ENCODE measurements at regions not wholly inside any gene's neighbourhood (a gene's known extent, or its start where the extent isn't known, plus 50 kb on each side); places are given as distances from the start of the nearest gene placed in this dataset.

DNA sequence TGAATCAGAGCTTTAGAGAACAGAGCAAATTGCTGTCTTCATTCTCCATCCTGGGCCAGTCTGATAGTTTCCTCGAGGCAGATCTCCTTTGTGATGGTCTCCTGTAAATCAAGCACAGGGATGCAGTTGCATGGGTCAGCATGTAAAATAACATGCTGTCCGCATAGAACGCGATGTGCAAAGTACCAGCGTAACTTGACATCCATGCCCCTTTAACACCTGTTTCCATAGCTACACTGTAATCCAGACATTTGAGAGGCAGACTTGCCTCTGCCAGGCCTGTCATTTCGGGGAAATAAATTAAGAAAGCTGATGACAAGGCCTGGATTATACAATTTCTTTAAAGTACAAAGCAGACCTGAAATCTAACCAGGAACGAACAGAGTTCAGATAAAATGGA lies 413.5 kb downstream of the TLE4 start:
- H3K4me3 ChIP-seq (ENCODE audit: low read depth, low read length): no peak overlapping the region
- H3K27me3 ChIP-seq (ENCODE audit: control insufficient read depth, insufficient read depth, low read length): no peaks in the 10 kb centered on the region
- no peaks in the 10 kb centered on the region for H3K9me3 ChIP-seq (ENCODE audit: control insufficient read depth, insufficient read depth, low read length)
- H3K9ac ChIP-seq (ENCODE audit: low read depth, low read length): no peak overlapping the region
- peaks cover 4% of the 10 kb centered on the region for H3K4me1 ChIP-seq (ENCODE audit: control insufficient read depth, insufficient read depth, low read length)
- no peaks in the 10 kb centered on the region for H3K36me3 ChIP-seq (ENCODE audit: control insufficient read depth, insufficient read depth, low read length)

DNA sequence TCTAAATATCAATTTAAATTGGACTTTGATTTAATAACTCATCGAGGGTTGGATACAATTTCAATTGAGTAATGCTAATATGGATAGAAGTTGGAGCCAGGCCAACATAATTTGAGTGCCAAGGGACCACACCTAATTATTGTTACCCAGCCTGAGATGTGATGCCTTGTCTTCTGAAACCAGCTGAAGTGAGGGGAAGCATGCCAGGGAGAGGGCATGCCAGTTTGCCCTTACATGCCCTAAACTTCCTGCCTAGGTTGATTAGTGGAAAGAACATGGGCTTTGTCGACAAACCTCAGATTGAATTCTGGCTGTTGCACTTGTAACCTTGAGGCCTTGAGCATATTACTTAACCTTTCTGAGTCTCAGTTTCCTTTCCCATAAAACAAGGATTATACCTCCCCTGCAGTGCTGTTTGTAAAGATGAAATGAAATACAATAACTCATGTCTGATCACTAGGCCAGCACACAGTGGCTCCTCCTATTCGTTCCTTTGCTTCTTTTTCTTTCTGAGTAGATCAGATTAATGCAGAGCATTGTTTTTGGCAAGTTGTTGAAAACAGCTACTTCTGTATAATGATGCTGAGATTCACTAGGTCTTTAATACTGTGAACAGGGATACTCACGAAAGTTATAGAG lies 412.8 kb downstream of the TLE4 start:
- H3K9me3 ChIP-seq (ENCODE audit: control insufficient read depth, insufficient read depth, low read length): no peaks in the 10 kb centered on the region
- no peak overlapping the region for H3K4me3 ChIP-seq (ENCODE audit: low read depth, low read length)
- peaks cover 4% of the 10 kb centered on the region for H3K4me1 ChIP-seq (ENCODE audit: control insufficient read depth, insufficient read depth, low read length)
- no peaks in the 10 kb centered on the region for H3K36me3 ChIP-seq (ENCODE audit: control insufficient read depth, insufficient read depth, low read length)
- H3K27me3 ChIP-seq (ENCODE audit: control insufficient read depth, insufficient read depth, low read length): no peaks in the 10 kb centered on the region
- H3K9ac ChIP-seq (ENCODE audit: low read depth, low read length): no peak overlapping the region

DNA sequence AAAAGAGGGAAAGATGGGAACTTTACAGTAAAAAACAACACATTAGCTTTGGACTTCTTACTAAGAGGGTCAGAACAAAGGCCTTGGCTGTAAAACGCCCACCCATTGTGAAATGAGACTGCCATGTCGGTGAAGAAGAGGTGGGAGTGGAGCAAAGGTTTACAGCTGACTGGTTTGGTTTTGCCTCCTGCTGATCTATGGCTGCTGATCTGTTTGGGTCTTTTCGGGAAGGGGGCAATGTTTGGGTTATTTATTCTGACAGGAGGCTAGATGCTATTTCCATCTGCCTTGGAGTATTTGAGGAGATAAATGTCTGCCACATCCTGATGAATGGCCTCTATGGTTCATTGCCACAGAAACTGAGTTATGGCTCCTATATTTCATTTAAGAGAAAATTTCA lies 408.7 kb downstream of the TLE4 start:
- no peak overlapping the region for H3K9ac ChIP-seq (ENCODE audit: low read depth, low read length)
- H3K4me3 ChIP-seq (ENCODE audit: low read depth, low read length): no peak overlapping the region
- H3K9me3 ChIP-seq (ENCODE audit: control insufficient read depth, insufficient read depth, low read length): no peaks in the 10 kb centered on the region
- peaks cover 4% of the 10 kb centered on the region for H3K4me1 ChIP-seq (ENCODE audit: control insufficient read depth, insufficient read depth, low read length)
- no peaks in the 10 kb centered on the region for H3K27me3 ChIP-seq (ENCODE audit: control insufficient read depth, insufficient read depth, low read length)
- H3K36me3 ChIP-seq (ENCODE audit: control insufficient read depth, insufficient read depth, low read length): no peaks in the 10 kb centered on the region

DNA sequence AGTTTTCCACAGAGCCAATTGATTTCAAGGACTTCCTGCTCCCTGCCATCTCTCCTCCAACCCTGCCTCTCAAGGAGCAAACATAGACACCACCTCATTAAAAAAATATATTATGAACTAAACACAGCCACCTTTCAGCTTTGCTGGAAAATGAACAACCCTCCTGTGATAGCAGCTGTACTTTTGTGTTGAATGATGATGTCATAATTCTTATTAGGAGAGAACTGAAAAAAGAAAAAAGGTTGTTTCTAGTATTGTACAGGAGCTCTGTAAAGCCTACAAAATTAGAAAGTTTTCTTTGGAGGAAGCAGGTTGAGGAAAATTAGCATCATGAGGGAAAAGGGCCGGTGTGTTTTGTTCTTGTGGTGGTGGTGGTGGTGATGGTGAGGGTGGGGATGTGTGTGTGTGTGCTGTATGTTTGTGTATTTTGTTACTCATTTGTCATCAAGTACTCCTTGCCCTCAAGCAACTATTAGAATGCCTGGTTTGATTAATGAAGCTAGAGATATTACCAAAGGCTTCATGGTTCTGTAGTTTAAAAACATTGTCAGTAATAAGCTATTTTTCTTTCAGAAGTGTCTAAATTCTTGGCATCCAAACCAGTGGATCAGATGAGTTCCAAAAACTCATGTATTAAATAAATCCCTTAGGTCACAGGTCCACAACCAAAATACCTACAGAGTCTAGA lies 405.9 kb downstream of the TLE4 start:
- no peaks in the 10 kb centered on the region for H3K27me3 ChIP-seq (ENCODE audit: control insufficient read depth, insufficient read depth, low read length)
- H3K9me3 ChIP-seq (ENCODE audit: control insufficient read depth, insufficient read depth, low read length): no peaks in the 10 kb centered on the region
- peaks cover 10% of the 10 kb centered on the region for H3K4me1 ChIP-seq (ENCODE audit: control insufficient read depth, insufficient read depth, low read length)
- H3K4me3 ChIP-seq (ENCODE audit: low read depth, low read length): no peak overlapping the region
- H3K9ac ChIP-seq (ENCODE audit: low read depth, low read length): no peak overlapping the region
- H3K36me3 ChIP-seq (ENCODE audit: control insufficient read depth, insufficient read depth, low read length): no peaks in the 10 kb centered on the region

DNA sequence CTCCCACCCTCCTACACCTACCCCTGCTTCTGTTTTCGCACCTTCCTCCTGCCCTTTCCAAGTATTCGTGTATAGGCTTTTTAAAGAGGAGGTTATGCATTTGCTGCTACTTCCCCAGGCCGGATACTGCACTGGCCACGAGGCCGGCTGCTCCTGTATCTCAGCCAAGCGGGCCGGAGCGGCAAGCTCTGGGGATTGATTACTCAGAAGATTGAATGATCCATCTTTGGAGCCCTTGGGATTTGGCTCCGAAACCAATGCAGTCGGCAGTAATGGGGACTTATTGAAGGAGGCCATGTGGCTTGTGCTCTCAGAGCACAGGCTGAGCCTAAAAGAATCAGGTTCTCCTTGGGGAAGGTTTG lies 405.3 kb downstream of the TLE4 start:
- no peaks in the 10 kb centered on the region for H3K36me3 ChIP-seq (ENCODE audit: control insufficient read depth, insufficient read depth, low read length)
- no peaks in the 10 kb centered on the region for H3K27me3 ChIP-seq (ENCODE audit: control insufficient read depth, insufficient read depth, low read length)
- H3K4me3 ChIP-seq (ENCODE audit: low read depth, low read length): no peak overlapping the region
- H3K4me1 ChIP-seq (ENCODE audit: control insufficient read depth, insufficient read depth, low read length): peaks cover 10% of the 10 kb centered on the region
- H3K9me3 ChIP-seq (ENCODE audit: control insufficient read depth, insufficient read depth, low read length): no peaks in the 10 kb centered on the region
- no peak overlapping the region for H3K9ac ChIP-seq (ENCODE audit: low read depth, low read length)

DNA sequence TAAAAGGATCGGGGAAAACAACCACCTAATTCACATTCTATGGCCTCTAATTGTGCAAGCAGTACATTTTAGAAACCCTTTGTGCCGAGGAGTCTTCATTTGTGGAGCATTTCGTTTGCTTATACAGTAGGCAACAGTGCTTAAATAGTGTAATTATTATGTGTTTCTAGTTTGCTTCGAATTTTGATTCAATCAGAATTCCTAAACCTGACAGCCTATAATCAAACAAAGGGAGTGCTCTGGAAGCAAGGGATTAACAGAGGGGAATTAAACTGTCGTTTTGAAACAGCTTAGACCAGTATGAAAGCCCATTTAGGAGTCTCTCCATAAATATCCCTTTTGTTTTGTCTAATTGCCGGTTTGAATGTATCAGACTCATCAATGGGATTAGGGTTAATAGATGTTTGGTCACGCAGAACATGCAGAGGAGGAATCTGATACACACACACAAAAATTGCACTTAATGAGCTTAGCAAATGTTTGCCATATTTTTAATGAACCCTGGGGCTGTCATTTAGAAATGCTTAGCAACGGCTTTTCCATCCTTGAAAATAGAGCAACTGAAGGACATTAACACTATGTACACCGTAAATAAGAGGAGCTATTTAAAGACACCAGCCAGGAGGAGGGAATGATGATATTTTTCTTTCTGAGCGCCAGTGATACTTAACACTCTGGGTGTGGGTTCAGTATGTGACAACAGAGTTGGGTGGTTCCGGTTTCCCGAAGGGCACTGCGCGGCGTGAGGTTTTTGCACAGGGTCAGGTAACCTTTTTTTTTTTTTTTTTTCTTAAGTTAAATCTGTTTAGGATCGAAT lies 404.7 kb downstream of the TLE4 start:
- Histone ChIP-seq H3K27me3 (ENCODE audit: control insufficient read depth, insufficient read depth, low read length) (no peaks in the 10 kb centered on the region), H3K9me3 (ENCODE audit: control insufficient read depth, insufficient read depth, low read length) (no peaks in the 10 kb centered on the region), H3K4me1 (ENCODE audit: control insufficient read depth, insufficient read depth, low read length) (peaks cover 10% of the 10 kb centered on the region), H3K4me3 (ENCODE audit: low read depth, low read length) (no peak overlapping the region), H3K36me3 (ENCODE audit: control insufficient read depth, insufficient read depth, low read length) (no peaks in the 10 kb centered on the region), H3K9ac (ENCODE audit: low read depth, low read length) (no peak overlapping the region)

DNA sequence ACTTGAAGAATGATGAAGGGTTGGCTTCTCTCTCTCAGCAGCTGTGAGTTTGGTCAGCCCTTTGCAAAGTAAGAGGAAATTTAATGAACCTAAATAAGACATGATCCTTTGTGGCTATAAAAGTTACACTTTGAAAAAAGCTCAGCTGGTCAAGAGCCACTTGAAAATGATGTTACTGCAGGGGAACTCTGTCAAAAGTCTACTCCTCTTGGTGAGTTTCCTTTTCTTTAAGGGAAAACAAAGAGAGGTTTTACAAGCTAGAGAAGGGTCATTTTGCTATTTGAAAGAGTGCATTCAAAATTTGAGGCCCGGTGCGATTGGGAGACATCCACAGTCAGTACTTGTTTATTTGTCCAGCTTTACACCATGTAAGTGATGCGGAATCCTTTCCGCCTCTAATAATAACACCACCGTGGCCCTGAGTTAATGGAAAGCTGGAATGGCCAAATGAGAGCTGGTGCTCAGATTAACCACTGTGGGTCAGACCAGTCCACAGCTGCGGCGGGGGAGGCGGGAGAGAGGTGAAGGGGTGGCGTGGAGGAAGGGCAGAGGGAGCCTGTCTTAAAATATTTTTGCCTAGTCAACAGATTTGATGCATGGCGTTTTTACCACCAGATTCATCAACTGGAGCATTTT lies 404.0 kb downstream of the TLE4 start:
- H3K4me1 ChIP-seq (ENCODE audit: control insufficient read depth, insufficient read depth, low read length): peaks cover 10% of the 10 kb centered on the region
- no peak overlapping the region for H3K4me3 ChIP-seq (ENCODE audit: low read depth, low read length)
- no peak overlapping the region for H3K9ac ChIP-seq (ENCODE audit: low read depth, low read length)
- H3K27me3 ChIP-seq (ENCODE audit: control insufficient read depth, insufficient read depth, low read length): no peaks in the 10 kb centered on the region
- no peaks in the 10 kb centered on the region for H3K9me3 ChIP-seq (ENCODE audit: control insufficient read depth, insufficient read depth, low read length)
- H3K36me3 ChIP-seq (ENCODE audit: control insufficient read depth, insufficient read depth, low read length): no peaks in the 10 kb centered on the region

DNA sequence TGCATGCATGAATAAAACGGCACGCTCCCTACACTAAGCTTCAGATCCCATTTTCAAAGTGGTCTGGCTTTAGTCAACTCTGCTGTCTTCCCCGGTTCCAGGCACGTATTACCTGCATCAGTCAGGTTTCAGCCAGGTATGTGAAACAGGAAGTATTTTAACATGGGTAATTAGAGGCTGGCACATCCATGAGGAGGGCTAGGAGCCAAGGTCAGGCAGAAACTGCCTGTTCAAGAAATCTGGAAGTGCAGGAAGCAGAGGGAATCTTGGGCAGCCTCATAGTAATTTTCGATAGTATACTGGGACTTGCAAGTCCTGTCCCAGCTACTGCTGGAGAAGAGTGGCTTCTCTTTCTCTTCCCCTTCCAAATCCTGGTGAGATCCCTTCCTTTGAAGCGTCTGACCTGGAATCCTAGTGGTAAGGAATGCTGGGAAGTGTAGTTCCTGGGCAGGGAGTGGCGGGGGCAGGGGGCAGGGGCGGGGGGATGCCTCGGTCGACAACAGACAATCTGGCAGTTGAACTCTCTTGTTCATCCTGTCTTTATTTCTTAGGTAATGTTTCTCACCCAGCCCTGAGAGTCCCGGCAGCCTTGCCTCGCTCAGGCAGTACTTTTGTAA lies 403.1 kb downstream of the TLE4 start:
- Histone ChIP-seq H3K4me3 (ENCODE audit: low read depth, low read length) (peak overlapping the region; percentile 15), H3K9me3 (ENCODE audit: control insufficient read depth, insufficient read depth, low read length) (no peaks in the 10 kb centered on the region), H3K4me1 (ENCODE audit: control insufficient read depth, insufficient read depth, low read length) (peaks cover 10% of the 10 kb centered on the region), H3K27me3 (ENCODE audit: control insufficient read depth, insufficient read depth, low read length) (no peaks in the 10 kb centered on the region), H3K9ac (ENCODE audit: low read depth, low read length) (no peak overlapping the region), H3K36me3 (ENCODE audit: control insufficient read depth, insufficient read depth, low read length) (no peaks in the 10 kb centered on the region)

DNA sequence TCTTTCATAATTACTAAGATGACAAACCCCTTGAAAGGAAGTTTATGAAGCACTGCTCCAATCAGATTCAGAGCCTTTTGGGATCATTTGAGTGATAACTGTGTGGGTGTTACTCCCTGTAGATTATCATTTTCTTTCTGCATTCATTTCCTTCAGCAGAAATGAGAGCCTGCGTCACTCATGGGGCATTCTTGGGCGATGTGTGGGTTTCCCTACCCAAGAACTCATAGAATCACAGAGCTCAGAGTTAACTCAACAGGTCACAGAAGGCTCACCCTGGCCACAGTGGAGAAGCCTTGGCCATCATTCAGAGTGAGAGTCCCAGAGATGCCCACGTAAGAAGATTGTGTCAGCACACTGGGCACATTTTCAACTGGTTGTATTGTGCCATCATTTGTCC lies 401.9 kb downstream of the TLE4 start:
- Histone ChIP-seq H3K9ac (ENCODE audit: low read depth, low read length) (no peak overlapping the region), H3K9me3 (ENCODE audit: control insufficient read depth, insufficient read depth, low read length) (no peaks in the 10 kb centered on the region), H3K4me3 (ENCODE audit: low read depth, low read length) (no peak overlapping the region), H3K27me3 (ENCODE audit: control insufficient read depth, insufficient read depth, low read length) (no peaks in the 10 kb centered on the region), H3K4me1 (ENCODE audit: control insufficient read depth, insufficient read depth, low read length) (peaks cover 10% of the 10 kb centered on the region), H3K36me3 (ENCODE audit: control insufficient read depth, insufficient read depth, low read length) (no peaks in the 10 kb centered on the region)

DNA sequence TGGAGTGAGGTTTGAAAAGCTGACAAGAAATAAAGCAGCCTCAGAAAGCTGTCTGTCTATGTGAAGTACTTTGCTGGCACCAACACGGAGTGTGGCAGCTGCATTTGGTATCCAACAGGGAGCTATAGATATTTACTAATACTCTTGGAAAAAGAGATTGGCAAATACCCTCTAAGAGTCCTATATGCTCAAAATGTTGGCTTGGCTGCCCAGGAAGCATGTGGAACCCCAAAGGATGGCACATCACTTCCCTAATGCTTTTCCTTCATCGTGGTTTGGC lies 398.3 kb downstream of the TLE4 start:
- Histone ChIP-seq H3K4me1 (ENCODE audit: control insufficient read depth, insufficient read depth, low read length) (peaks cover 6% of the 10 kb centered on the region), H3K4me3 (ENCODE audit: low read depth, low read length) (no peak overlapping the region), H3K9ac (ENCODE audit: low read depth, low read length) (no peak overlapping the region), H3K36me3 (ENCODE audit: control insufficient read depth, insufficient read depth, low read length) (no peaks in the 10 kb centered on the region), H3K27me3 (ENCODE audit: control insufficient read depth, insufficient read depth, low read length) (peaks cover 2% of the 10 kb centered on the region), H3K9me3 (ENCODE audit: control insufficient read depth, insufficient read depth, low read length) (no peaks in the 10 kb centered on the region)

DNA sequence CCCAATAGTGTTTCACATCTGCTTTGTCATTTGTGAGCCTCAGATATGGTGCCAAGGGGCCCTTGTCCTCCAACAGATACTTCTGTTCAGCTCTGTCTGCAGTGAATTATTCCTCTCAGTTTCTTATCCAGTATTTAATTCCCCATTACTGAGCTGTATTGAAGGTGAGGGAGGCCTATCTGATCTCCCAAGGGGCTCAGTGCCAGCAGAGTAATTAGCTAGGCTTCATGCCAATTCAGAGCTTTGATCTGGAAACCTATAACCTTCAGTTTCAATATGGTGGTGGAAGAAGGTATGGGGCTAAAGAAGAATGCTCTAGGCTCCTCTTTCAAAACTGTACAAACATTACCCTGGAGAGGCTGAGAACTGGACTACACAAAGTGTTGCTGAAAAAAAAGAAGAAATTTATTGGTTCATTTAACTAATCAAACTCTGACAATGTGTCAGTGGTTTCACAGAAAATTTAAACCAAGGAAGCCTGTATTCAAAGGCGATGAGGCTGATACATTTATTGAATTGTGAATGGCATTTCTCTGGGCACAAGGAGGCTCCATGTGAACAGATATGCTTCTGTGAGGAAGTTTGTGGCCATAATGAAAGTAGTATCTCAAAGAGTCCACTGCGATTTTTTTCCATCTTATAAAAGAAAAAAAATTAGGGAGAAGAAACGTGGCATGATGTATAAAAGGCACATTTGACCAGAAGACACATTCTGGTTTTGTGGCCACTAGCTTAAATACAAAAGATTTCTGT lies 397.8 kb downstream of the TLE4 start:
- H3K36me3 ChIP-seq (ENCODE audit: control insufficient read depth, insufficient read depth, low read length): no peaks in the 10 kb centered on the region
- peaks cover 2% of the 10 kb centered on the region for H3K4me1 ChIP-seq (ENCODE audit: control insufficient read depth, insufficient read depth, low read length)
- H3K9ac ChIP-seq (ENCODE audit: low read depth, low read length): no peak overlapping the region
- no peaks in the 10 kb centered on the region for H3K9me3 ChIP-seq (ENCODE audit: control insufficient read depth, insufficient read depth, low read length)
- H3K4me3 ChIP-seq (ENCODE audit: low read depth, low read length): no peak overlapping the region
- peaks cover 7% of the 10 kb centered on the region for H3K27me3 ChIP-seq (ENCODE audit: control insufficient read depth, insufficient read depth, low read length)

Measured in iPS-15b (cell line).